WTC11 (cell line): ENCODE measurements at regions not wholly inside any gene's neighbourhood (a gene's known extent, or its start where the extent isn't known, plus 50 kb on each side); places are given as distances from the start of the nearest gene placed in this dataset.
"Not testable (repeated sequence)": the region's sequence is repeated elsewhere in the genome, so short reads cannot be mapped to it uniquely, and the experiment has no call there.

ENCODE experiments used
- ATAC-seq: fragments of 200-7000 bp; cut with Tn5 transposase; 2 replicates; pipeline ENCODE4 v1.10.0; 2021; ENCODE audit warnings: mild to moderate bottlenecking, moderate library complexity
- CTCF ChIA-PET: fragments of 300-600 bp; sonication (Branson Sonifier 250); formaldehyde crosslinking; loops from one replicate; lab custom pipeline; 2021; ENCODE audit warnings: antibody characterized with exemption; lab: Charles Lee
- POLR2A ChIA-PET: fragments of 350-600 bp; sonication (Branson Sonifier 250); formaldehyde crosslinking; loops from one replicate; lab custom pipeline; 2021; ENCODE audit warnings: antibody characterized with exemption; lab: Charles Lee
- DNase-seq: peaks from one replicate; pipeline ENCODE4 v3.0.0; 2021; ENCODE audit warnings: low spot score
- H3K27ac Mint-ChIP-seq: 2 replicates; pipeline ENCODE4 v1.8.0; 2021; ENCODE audit warnings: mixed read lengths
- H3K27me3 Mint-ChIP-seq: 2 replicates; pipeline ENCODE4 v1.8.0; 2021; ENCODE audit warnings: low read depth, mild to moderate bottlenecking, moderate library complexity, mixed read lengths
- H3K36me3 Mint-ChIP-seq: 2 replicates; pipeline ENCODE4 v1.8.0; 2021; ENCODE audit warnings: mixed read lengths
- H3K4me1 Mint-ChIP-seq: 2 replicates; pipeline ENCODE4 v1.8.0; 2022; ENCODE audit warnings: mixed read lengths
- H3K4me3 Mint-ChIP-seq: 2 replicates; pipeline ENCODE4 v1.8.0; 2021; ENCODE audit warnings: mild to moderate bottlenecking, moderate library complexity, mixed read lengths
- H3K9me3 Mint-ChIP-seq: 2 replicates; pipeline ENCODE4 v1.8.0; 2021; ENCODE audit warnings: mixed read lengths
- EMX1 ChIP-seq: fragments of 250-450 bp; sonication (Bioruptor Pico); IDR thresholded peaks from 2 replicates; pipeline ENCODE4 v1.8.0; 2021; ENCODE audit warnings: mild to moderate bottlenecking
- ESRRA ChIP-seq: sonication (generic); formaldehyde crosslinking; IDR thresholded peaks from 2 replicates; pipeline ENCODE4 v1.8.1; 2022; ENCODE audit warnings: mild to moderate bottlenecking, missing genetic modification reagents, borderline replicate concordance
- ETV6 ChIP-seq: sonication (generic); formaldehyde crosslinking; IDR thresholded peaks from 2 replicates; pipeline ENCODE4 v1.8.1; 2022; ENCODE audit warnings: mild to moderate bottlenecking, missing genetic modification reagents
- GRHL2 ChIP-seq: fragments of 250-450 bp; sonication (Bioruptor Pico); IDR thresholded peaks from 2 replicates; pipeline ENCODE4 v1.8.0; 2022; ENCODE audit warnings: mild to moderate bottlenecking, moderate library complexity; ENCODE audit not compliant: insufficient replicate concordance, severe bottlenecking
- HMGA2 ChIP-seq: fragments of 250-450 bp; sonication (Bioruptor Pico); IDR thresholded peaks from 2 replicates; pipeline ENCODE4 v1.4.0; 2021; ENCODE audit warnings: mild to moderate bottlenecking, moderate library complexity
- JUN ChIP-seq: sonication (generic); formaldehyde crosslinking; IDR thresholded peaks from 2 replicates; pipeline ENCODE4 v1.8.0; 2023; ENCODE audit warnings: mild to moderate bottlenecking, missing genetic modification reagents
- KAT7 ChIP-seq: sonication (generic); formaldehyde crosslinking; IDR thresholded peaks from 2 replicates; pipeline ENCODE4 v1.8.1; 2023; ENCODE audit warnings: missing genetic modification reagents, mild to moderate bottlenecking, borderline replicate concordance
- MXD4 ChIP-seq: fragments of 250-450 bp; sonication (Bioruptor Pico); IDR thresholded peaks from 2 replicates; pipeline ENCODE4 v1.8.0; 2021; ENCODE audit warnings: mild to moderate bottlenecking, moderate library complexity, borderline replicate concordance
- MYBL2 ChIP-seq: sonication (generic); formaldehyde crosslinking; IDR thresholded peaks from 2 replicates; pipeline ENCODE4 v1.8.1; 2023; ENCODE audit warnings: mild to moderate bottlenecking, moderate library complexity, missing genetic modification reagents
- NFE2L1 ChIP-seq: sonication (generic); formaldehyde crosslinking; IDR thresholded peaks from 2 replicates; pipeline ENCODE4 v1.8.1; 2023; ENCODE audit warnings: missing genetic modification reagents
- NFYB ChIP-seq: sonication (generic); formaldehyde crosslinking; conservative IDR thresholded peaks from 2 replicates; pipeline ENCODE4 v1.8.0; 2022; ENCODE audit warnings: low read depth, missing genetic modification reagents
- SMAD3 ChIP-seq: sonication (generic); formaldehyde crosslinking; IDR thresholded peaks from 2 replicates; pipeline ENCODE4 v1.8.0; 2022; ENCODE audit warnings: missing genetic modification reagents, mild to moderate bottlenecking, borderline replicate concordance
- SOX15 ChIP-seq: fragments of 250-450 bp; sonication (Bioruptor Pico); IDR thresholded peaks from 2 replicates; pipeline ENCODE4 v1.9.0; 2021; ENCODE audit warnings: mild to moderate bottlenecking
- TEAD4 ChIP-seq: sonication (generic); formaldehyde crosslinking; IDR thresholded peaks from 2 replicates; pipeline ENCODE4 v1.8.0; 2022; ENCODE audit warnings: mild to moderate bottlenecking, missing genetic modification reagents
- TF ChIP-seq, protein P1 (sequence below): sonication (generic); formaldehyde crosslinking; IDR thresholded peaks from 2 replicates; pipeline ENCODE4 v1.8.1; 2023; ENCODE audit warnings: mild to moderate bottlenecking, moderate library complexity, missing genetic modification reagents
- TF ChIP-seq, protein P2 (sequence below): sonication (generic); formaldehyde crosslinking; IDR thresholded peaks from 2 replicates; pipeline ENCODE4 v1.8.1; 2023; ENCODE audit warnings: mild to moderate bottlenecking, missing genetic modification reagents, moderate library complexity
- TF ChIP-seq, protein P3 (sequence below): sonication (generic); formaldehyde crosslinking; conservative IDR thresholded peaks from 2 replicates; pipeline ENCODE4 v1.8.1; 2023; ENCODE audit warnings: mild to moderate bottlenecking, low read depth, missing genetic modification reagents, moderate library complexity
- TF ChIP-seq, protein P4 (sequence below): sonication (generic); formaldehyde crosslinking; IDR thresholded peaks from 2 replicates; pipeline ENCODE4 v1.8.0; 2022; ENCODE audit warnings: mild to moderate bottlenecking, missing genetic modification reagents
- TF ChIP-seq, protein P5 (sequence below): fragments of 250-450 bp; sonication (Bioruptor Pico); conservative IDR thresholded peaks from 2 replicates; pipeline ENCODE4 v1.9.0; 2021; ENCODE audit warnings: mild to moderate bottlenecking
- TF ChIP-seq, protein P6 (sequence below): fragments of 250-450 bp; sonication (Bioruptor Pico); IDR thresholded peaks from 2 replicates; pipeline ENCODE4 v1.8.0; 2021; ENCODE audit warnings: mild to moderate bottlenecking

DNA sequence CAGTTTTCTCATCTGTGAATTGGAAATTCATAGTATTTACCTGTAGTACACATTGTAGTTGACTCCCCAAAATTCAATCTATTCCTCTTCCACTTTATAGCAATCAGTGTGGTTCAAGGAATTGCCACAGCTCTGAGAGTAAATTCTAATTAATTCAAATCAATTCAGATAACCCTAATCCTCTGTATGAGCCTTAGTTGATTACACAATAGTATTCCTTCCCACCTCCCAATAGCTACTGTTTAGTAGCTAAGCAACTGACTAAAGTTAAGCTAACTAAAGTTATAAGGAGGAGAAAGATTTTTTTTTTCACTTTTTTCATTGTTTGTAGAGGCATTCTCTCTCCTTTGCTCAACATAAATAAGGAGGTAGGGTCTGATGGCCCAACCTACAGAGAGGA lies 77.5 kb downstream of the ARRDC3 start:
- Mint-ChIP-seq H3K9me3 (no peaks in the 10 kb centered on the region), H3K4me1 (no peaks in the 10 kb centered on the region), H3K36me3 (no peaks in the 10 kb centered on the region), H3K4me3 (no peak overlapping the region), H3K27ac (no peak overlapping the region), H3K27me3 (no peaks in the 10 kb centered on the region)
- POLR2A ChIA-PET: no interaction called here
- TF ChIP-seq, protein P1, sequence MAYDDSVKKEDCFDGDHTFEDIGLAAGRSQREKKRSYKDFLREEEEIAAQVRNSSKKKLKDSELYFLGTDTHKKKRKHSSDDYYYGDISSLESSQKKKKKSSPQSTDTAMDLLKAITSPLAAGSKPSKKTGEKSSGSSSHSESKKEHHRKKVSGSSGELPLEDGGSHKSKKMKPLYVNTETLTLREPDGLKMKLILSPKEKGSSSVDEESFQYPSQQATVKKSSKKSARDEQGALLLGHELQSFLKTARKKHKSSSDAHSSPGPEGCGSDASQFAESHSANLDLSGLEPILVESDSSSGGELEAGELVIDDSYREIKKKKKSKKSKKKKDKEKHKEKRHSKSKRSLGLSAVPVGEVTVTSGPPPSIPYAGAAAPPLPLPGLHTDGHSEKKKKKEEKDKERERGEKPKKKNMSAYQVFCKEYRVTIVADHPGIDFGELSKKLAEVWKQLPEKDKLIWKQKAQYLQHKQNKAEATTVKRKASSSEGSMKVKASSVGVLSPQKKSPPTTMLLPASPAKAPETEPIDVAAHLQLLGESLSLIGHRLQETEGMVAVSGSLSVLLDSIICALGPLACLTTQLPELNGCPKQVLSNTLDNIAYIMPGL (CRISPR knock-in tag): no peak
- TF ChIP-seq KAT7 (CRISPR knock-in tag): no peak
- TF ChIP-seq GRHL2 (CRISPR knock-in tag): no peak
- TF ChIP-seq TEAD4: no peak
- TF ChIP-seq MYBL2: no peak
- TF ChIP-seq MXD4: no peak
- CTCF ChIA-PET: interaction anchor here (2.2 kb wide), 1 partner anchor 79 kb away, joined by 8 read pairs; no protein-coding TSS in a partner anchor
- DNase-seq (no peak), ATAC-seq (no peak)

DNA sequence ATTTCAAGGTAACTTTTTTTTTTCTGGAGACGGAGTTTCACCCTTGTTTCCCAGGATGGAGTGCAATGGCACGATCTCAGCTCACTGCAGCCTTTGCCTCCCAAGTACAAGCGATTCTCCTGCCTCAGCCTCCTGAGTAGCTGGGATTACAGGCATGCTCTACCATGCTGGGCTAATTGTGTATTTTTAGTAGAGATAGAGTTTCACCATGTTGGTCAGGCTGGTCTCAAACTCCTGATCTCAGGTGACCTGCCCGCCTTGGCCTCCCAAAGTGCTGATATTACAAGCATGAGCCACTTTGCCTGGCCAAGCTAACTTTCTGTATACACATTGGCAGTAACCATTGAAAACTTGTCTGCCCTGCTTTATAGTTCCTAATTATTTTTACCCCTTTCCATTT lies 79.1 kb downstream of the ARRDC3 start:
- H3K36me3 Mint-ChIP-seq, H3K9me3 Mint-ChIP-seq, H3K27me3 Mint-ChIP-seq, ATAC-seq, H3K4me1 Mint-ChIP-seq, H3K4me3 Mint-ChIP-seq, H3K27ac Mint-ChIP-seq, DNase-seq, POLR2A ChIA-PET: not testable (repeated sequence)
- CTCF ChIA-PET: interaction anchor here (0.8 kb wide), 1 partner anchor 81 kb away, joined by 3 read pairs; no protein-coding TSS in a partner anchor

DNA sequence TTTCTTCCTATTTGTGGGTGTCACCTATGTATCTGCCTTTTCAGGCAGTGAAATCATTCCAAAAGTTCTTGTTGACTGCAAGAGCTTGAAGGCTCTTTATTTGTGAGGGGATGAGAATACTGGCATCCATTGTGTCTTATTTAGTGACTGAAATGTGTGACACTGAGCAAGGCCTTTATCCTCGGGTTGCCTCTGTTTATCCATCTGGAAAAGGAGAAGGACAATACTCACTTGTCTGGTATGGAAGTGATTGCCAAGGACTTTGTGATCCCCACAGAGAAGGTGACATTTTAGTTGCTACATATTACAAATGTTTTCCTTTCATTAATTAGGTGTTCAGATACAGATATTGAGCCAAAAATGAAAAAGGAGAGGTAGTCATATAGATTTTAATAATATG lies 80.2 kb downstream of the ARRDC3 start:
- no peak overlapping the region for H3K27ac Mint-ChIP-seq
- ATAC-seq (no peak), DNase-seq (no peak)
- H3K4me1 Mint-ChIP-seq: no peaks in the 10 kb centered on the region
- no peaks in the 10 kb centered on the region for H3K36me3 Mint-ChIP-seq
- ChIA-PET POLR2A (interaction anchor here (1.1 kb wide), 1 partner anchor 23 kb away, joined by 3 read pairs; no protein-coding TSS in a partner anchor), CTCF (interaction anchor here (0.7 to 1.0 kb wide), 3 partner anchors 10 to 82 kb away, joined by 3 read pairs; no protein-coding TSS in a partner anchor)
- H3K27me3 Mint-ChIP-seq: no peaks in the 10 kb centered on the region
- no peak for TF ChIP-seq SOX15 (CRISPR knock-in tag)
- no peaks in the 10 kb centered on the region for H3K9me3 Mint-ChIP-seq
- no peak overlapping the region for H3K4me3 Mint-ChIP-seq

GRCh38 chr5:91302305-91302704 lies 80.8 kb downstream of the ARRDC3 start:
- no peaks in the 10 kb centered on the region for H3K9me3 Mint-ChIP-seq
- TF ChIP-seq NFYB (CRISPR knock-in tag) (no peak), JUN (CRISPR knock-in tag) (no peak), EMX1 (CRISPR knock-in tag) (no peak), ESRRA (CRISPR knock-in tag) (no peak), SMAD3 (CRISPR knock-in tag) (no peak), NFE2L1 (CRISPR knock-in tag) (no peak), ETV6 (CRISPR knock-in tag) (no peak), HMGA2 (CRISPR knock-in tag) (no peak), MYBL2 (no peak)
- TF ChIP-seq, protein P2, sequence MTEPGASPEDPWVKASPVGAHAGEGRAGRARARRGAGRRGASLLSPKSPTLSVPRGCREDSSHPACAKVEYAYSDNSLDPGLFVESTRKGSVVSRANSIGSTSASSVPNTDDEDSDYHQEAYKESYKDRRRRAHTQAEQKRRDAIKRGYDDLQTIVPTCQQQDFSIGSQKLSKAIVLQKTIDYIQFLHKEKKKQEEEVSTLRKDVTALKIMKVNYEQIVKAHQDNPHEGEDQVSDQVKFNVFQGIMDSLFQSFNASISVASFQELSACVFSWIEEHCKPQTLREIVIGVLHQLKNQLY: no peak
- TF ChIP-seq, protein P3, sequence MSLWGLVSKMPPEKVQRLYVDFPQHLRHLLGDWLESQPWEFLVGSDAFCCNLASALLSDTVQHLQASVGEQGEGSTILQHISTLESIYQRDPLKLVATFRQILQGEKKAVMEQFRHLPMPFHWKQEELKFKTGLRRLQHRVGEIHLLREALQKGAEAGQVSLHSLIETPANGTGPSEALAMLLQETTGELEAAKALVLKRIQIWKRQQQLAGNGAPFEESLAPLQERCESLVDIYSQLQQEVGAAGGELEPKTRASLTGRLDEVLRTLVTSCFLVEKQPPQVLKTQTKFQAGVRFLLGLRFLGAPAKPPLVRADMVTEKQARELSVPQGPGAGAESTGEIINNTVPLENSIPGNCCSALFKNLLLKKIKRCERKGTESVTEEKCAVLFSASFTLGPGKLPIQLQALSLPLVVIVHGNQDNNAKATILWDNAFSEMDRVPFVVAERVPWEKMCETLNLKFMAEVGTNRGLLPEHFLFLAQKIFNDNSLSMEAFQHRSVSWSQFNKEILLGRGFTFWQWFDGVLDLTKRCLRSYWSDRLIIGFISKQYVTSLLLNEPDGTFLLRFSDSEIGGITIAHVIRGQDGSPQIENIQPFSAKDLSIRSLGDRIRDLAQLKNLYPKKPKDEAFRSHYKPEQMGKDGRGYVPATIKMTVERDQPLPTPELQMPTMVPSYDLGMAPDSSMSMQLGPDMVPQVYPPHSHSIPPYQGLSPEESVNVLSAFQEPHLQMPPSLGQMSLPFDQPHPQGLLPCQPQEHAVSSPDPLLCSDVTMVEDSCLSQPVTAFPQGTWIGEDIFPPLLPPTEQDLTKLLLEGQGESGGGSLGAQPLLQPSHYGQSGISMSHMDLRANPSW (CRISPR knock-in tag): no peak
- TF ChIP-seq, protein P4, sequence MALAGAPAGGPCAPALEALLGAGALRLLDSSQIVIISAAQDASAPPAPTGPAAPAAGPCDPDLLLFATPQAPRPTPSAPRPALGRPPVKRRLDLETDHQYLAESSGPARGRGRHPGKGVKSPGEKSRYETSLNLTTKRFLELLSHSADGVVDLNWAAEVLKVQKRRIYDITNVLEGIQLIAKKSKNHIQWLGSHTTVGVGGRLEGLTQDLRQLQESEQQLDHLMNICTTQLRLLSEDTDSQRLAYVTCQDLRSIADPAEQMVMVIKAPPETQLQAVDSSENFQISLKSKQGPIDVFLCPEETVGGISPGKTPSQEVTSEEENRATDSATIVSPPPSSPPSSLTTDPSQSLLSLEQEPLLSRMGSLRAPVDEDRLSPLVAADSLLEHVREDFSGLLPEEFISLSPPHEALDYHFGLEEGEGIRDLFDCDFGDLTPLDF (CRISPR knock-in tag): no peak
- TF ChIP-seq, protein P5, sequence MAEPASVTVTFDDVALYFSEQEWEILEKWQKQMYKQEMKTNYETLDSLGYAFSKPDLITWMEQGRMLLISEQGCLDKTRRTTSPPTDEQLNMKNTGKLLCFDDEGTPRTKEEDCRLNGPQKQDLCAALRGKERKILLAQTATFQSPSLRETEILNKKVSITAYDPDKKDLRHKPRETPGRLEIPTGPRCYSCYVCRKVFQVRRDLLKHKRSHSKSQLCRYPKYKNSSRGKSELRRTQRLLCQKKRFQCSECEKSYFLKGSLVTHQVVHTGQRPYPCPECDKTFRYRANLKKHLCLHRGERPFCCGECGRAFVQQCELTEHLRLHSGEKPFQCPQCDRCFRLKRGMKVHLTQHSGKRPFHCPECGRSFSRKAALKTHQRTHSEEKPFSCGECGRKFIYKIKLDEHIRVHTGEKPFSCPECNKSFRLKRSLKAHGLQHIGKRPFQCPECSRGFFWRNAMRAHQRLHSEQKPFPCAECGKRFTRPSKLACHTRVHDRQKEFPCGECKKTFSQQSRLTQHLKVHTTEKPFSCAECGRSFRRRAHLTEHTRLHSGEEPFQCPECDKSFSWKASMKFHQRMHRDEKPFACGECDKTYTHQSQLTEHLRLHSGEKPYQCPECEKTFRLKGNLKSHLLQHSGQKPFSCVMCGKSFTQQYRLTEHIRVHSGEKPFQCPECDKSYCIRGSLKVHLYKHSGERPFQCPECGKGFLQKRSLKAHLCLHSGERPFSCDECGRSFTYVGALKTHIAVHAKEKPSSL: no peak
- TF ChIP-seq, protein P6, sequence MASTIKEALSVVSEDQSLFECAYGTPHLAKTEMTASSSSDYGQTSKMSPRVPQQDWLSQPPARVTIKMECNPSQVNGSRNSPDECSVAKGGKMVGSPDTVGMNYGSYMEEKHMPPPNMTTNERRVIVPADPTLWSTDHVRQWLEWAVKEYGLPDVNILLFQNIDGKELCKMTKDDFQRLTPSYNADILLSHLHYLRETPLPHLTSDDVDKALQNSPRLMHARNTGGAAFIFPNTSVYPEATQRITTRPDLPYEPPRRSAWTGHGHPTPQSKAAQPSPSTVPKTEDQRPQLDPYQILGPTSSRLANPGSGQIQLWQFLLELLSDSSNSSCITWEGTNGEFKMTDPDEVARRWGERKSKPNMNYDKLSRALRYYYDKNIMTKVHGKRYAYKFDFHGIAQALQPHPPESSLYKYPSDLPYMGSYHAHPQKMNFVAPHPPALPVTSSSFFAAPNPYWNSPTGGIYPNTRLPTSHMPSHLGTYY: no peak
- ChIA-PET POLR2A (interaction anchor here (1.1 kb wide), 1 partner anchor 23 kb away, joined by 3 read pairs; no protein-coding TSS in a partner anchor), CTCF (interaction anchor here (0.7 to 1.0 kb wide), 3 partner anchors 11 to 83 kb away, joined by 3 read pairs; no protein-coding TSS in a partner anchor)
- H3K4me1 Mint-ChIP-seq: no peaks in the 10 kb centered on the region
- DNase-seq: no peak
- H3K27me3 Mint-ChIP-seq: no peaks in the 10 kb centered on the region
- ATAC-seq: peak; percentile 74
- no peak overlapping the region for H3K4me3 Mint-ChIP-seq
- no peaks in the 10 kb centered on the region for H3K36me3 Mint-ChIP-seq
- no peak overlapping the region for H3K27ac Mint-ChIP-seq
